Liver (tissue), 3 donors: ENCODE measurements at regions not wholly inside any gene's neighbourhood (a gene's known extent, or its start where the extent isn't known, plus 50 kb on each side); places are given as distances from the start of the nearest gene placed in this dataset.

ENCODE experiments used
- ATF3 ChIP-seq: IDR thresholded peaks from 2 replicates; pipeline ENCODE4 v1.6.1; 2016; ENCODE audit warnings: antibody characterized with exemption
- CTCF ChIP-seq: fragments of 150-350 bp; IDR thresholded peaks from 2 replicates; pipeline ENCODE4 v1.5.1; 2017; ENCODE audit warnings: improper control_type of control experiment, low read depth, low read length; ENCODE audit not compliant: missing input control
- FOXA1 ChIP-seq: IDR thresholded peaks from 2 replicates; pipeline ENCODE4 v1.6.1; 2016; ENCODE audit warnings: antibody characterized with exemption
- JUND ChIP-seq, 2 donors: IDR thresholded peaks; 2 replicates each; pipeline ENCODE4 v1.6.1; 2016; ENCODE audit warnings: antibody characterized with exemption in 2 of 2
- MAX ChIP-seq: IDR thresholded peaks from 2 replicates; pipeline ENCODE4 v1.6.1; 2016; ENCODE audit warnings: antibody characterized with exemption
- RAD21 ChIP-seq, 2 donors: IDR thresholded peaks; 2 replicates each; pipeline ENCODE4 v1.6.1; 2016; ENCODE audit warnings: antibody characterized with exemption in 2 of 2, mild to moderate bottlenecking in 2 of 2
- REST ChIP-seq: IDR thresholded peaks from 2 replicates; pipeline ENCODE4 v1.6.1; 2016; ENCODE audit warnings: antibody characterized with exemption, mild to moderate bottlenecking
- SP1 ChIP-seq: IDR thresholded peaks from 2 replicates; pipeline ENCODE4 v1.6.1; 2018; ENCODE audit warnings: antibody characterized with exemption, mild to moderate bottlenecking
- TAF1 ChIP-seq: conservative IDR thresholded peaks from 2 replicates; pipeline ENCODE4 v1.6.1; 2016; ENCODE audit warnings: antibody characterized with exemption, mild to moderate bottlenecking
- donor health status: healthy.
- donor health status: healthy.

GRCh38 chr5:130529511-130530485 is 625.5 kb downstream of the CHSY3 start:
- TF ChIP-seq CTCF = no peak
- TF ChIP-seq RAD21 (IDR thresholded peaks at IDR 0.05) = no peak
- no peak for TF ChIP-seq REST
- no peak for TF ChIP-seq ATF3
- no peak for TF ChIP-seq SP1
- no peak for TF ChIP-seq JUND (IDR thresholded peaks at IDR 0.05)
- no peak for TF ChIP-seq TAF1
- no peak for TF ChIP-seq MAX
- no peak for TF ChIP-seq FOXA1
